A673 (cell line): ENCODE measurements at regions not wholly inside any gene's neighbourhood (a gene's known extent, or its start where the extent isn't known, plus 50 kb on each side); places are given as distances from the start of the nearest gene placed in this dataset.

Source experiments
- BruUV-seq: library from RNA; stranded (reverse); fragments of 400-500 nt; replicated peaks from 2 replicates; lab custom pipeline; 2021; lab: Mats Ljungman, UMichigan
- CTCF ChIA-PET: fragments of 300-600 bp; sonication (Branson Sonifier 250); formaldehyde crosslinking; loops from one replicate; lab custom pipeline; 2022; ENCODE audit warnings: antibody characterized with exemption; lab: Charles Lee
- POLR2A ChIA-PET: fragments of 300-600 bp; sonication (Branson Sonifier 250); formaldehyde crosslinking; loops from one replicate; lab custom pipeline; 2022; ENCODE audit warnings: antibody characterized with exemption; ENCODE audit not compliant: low non-redundant PET; lab: Charles Lee
- DNase-seq: peaks from one replicate; pipeline ENCODE4 v3.0.0-alpha.2; 2015; ENCODE audit warnings: low spot score
- H3K27ac ChIP-seq: fragments of 200-600 bp; sonication (generic); 2 replicates; pipeline ENCODE4 v1.5.1; 2016; ENCODE audit warnings: mixed run types, low read depth, mild to moderate bottlenecking, mixed read lengths, antibody characterized with exemption, low read length; ENCODE audit not compliant: poor library complexity, severe bottlenecking
- H3K27me3 ChIP-seq: fragments of 200-600 bp; sonication (generic); replicated peaks from 2 replicates; pipeline ENCODE4 v1.6.1; 2017; ENCODE audit warnings: mixed run types, low read depth, mild to moderate bottlenecking, mixed read lengths, antibody characterized with exemption, low read length; ENCODE audit not compliant: insufficient read depth, poor library complexity
- H3K36me3 ChIP-seq: fragments of 200-600 bp; sonication (generic); 2 replicates; pipeline ENCODE4 v1.6.1; 2016; ENCODE audit warnings: mixed run types, mild to moderate bottlenecking, mixed read lengths, antibody characterized with exemption, low read length; ENCODE audit not compliant: insufficient read depth, poor library complexity, severe bottlenecking
- H3K4me1 ChIP-seq: fragments of 200-600 bp; sonication (generic); 2 replicates; pipeline ENCODE4 v1.6.1; 2017; ENCODE audit warnings: mixed run types, mild to moderate bottlenecking, mixed read lengths, antibody characterized with exemption, low read length; ENCODE audit not compliant: insufficient read depth, poor library complexity, severe bottlenecking
- H3K4me3 ChIP-seq: fragments of 200-600 bp; sonication (generic); 2 replicates; pipeline ENCODE4 v1.5.1; 2016; ENCODE audit warnings: low read depth, mixed run types, mild to moderate bottlenecking, mixed read lengths, low read length; ENCODE audit not compliant: poor library complexity, severe bottlenecking
- H3K9me3 ChIP-seq: fragments of 200-600 bp; sonication (generic); 2 replicates; pipeline ENCODE4 v1.6.1; 2016; ENCODE audit warnings: mixed run types, low read depth, mild to moderate bottlenecking, mixed read lengths, antibody characterized with exemption, low read length; ENCODE audit not compliant: poor library complexity, severe bottlenecking
- CTCF ChIP-seq: fragments of 300-800, 200-600 bp; sonication (generic); conservative IDR thresholded peaks from 2 replicates; pipeline ENCODE4 v1.5.1; 2017; ENCODE audit warnings: low read depth, mild to moderate bottlenecking, antibody characterized with exemption, low read length, moderate library complexity, mixed read lengths
- EZH2 ChIP-seq: fragments of 200-600 bp; sonication (generic); IDR thresholded peaks from 2 replicates; pipeline ENCODE4 v1.6.1; 2017; ENCODE audit warnings: borderline replicate concordance, low read depth, mild to moderate bottlenecking, mixed read lengths, antibody characterized with exemption, low read length; ENCODE audit not compliant: poor library complexity, severe bottlenecking
- intact Hi-C: fragments of 100-400 bp; cut with micrococcal nuclease; formaldehyde crosslinking; loops from one replicate; pipeline ENCODE4 v1.10.0; 2022; ENCODE audit not compliant: unreplicated experiment

GRCh38 chr6:113491376-113491775 is 365.8 kb upstream of the MARCKS start:
- BruUV-seq, result no TSS peak
- intact Hi-C loops, result loop anchor here (10.0 kb wide), 1 partner anchor 707 kb away; no protein-coding TSS in a partner anchor
- POLR2A ChIA-PET, result no interaction called here
- DNase-seq, result no peak
- Histone ChIP-seq H3K36me3 (no peaks in the 10 kb centered on the region), H3K4me3 (no peak overlapping the region), H3K4me1 (peaks cover 18% of the 10 kb centered on the region), H3K27ac (no peak overlapping the region), H3K9me3 (no peaks in the 10 kb centered on the region), H3K27me3 (no peaks in the 10 kb centered on the region)
- CTCF ChIA-PET, result no interaction called here
- TF ChIP-seq EZH2 (no peak), CTCF (no peak)

DNA sequence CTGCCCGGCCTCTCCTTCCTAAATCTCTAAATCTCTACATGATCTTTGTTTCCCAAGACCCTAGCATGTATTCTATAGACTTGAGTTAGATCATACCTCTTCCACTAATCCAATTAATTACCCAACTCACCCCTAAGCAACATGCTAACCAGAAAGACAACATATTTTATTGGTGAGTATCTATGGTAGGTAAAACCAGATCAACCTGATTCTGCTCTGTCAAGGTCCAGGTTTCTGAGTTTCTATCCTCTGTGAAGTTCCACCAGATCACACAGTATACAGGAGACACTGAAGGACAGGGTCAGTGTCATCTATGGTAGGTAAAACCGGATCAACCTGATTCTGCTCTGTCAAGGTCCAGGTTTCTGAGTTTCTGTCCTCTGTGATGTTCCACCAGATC is 363.2 kb upstream of the MARCKS start:
- DNase-seq, result no peak

DNA sequence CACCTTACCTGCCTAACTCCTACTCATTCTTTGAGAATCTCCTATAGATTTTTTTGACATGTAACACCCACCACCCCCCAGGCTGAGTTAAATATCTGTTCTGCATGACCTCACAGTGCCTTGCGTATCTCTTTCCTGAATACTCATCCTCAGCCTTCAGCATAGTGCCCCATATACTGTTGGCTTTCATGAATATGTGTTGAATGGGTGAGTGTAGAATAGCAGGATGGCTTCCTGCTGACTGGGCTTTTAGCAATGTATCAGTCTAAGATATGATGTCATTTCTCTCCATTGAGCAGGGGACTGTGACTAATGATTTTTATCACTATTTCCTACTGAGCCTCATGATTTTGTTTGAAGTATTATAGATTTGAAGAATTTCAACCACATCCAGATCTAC is 361.6 kb upstream of the MARCKS start:
- H3K9me3 ChIP-seq, result no peaks in the 10 kb centered on the region

More for the DNA sequence above, 363.2 kb upstream of the MARCKS start:
- Histone ChIP-seq H3K36me3 (no peaks in the 10 kb centered on the region), H3K9me3 (no peaks in the 10 kb centered on the region), H3K4me1 (peaks cover 23% of the 10 kb centered on the region), H3K27me3 (no peaks in the 10 kb centered on the region), H3K27ac (no peak overlapping the region), H3K4me3 (no peak overlapping the region)
- TF ChIP-seq CTCF (no peak), EZH2 (no peak)
- ChIA-PET POLR2A (no interaction called here), CTCF (no interaction called here)
- intact Hi-C loops, result loop anchor here (2.0 to 10.0 kb wide), 2 partner anchors 363 to 709 kb away; partner anchors contain the start of gene MARCKS
- BruUV-seq, result no TSS peak

More for the DNA sequence above, 361.6 kb upstream of the MARCKS start:
- Histone ChIP-seq H3K27ac (peak overlapping the region; percentile 59), H3K36me3 (no peaks in the 10 kb centered on the region), H3K27me3 (no peaks in the 10 kb centered on the region), H3K4me1 (peaks cover 23% of the 10 kb centered on the region), H3K4me3 (no peak overlapping the region)
- intact Hi-C loops, result loop anchor here (2.0 to 10.0 kb wide), 2 partner anchors 361 to 711 kb away; partner anchors contain the start of gene MARCKS
- POLR2A ChIA-PET, result no interaction called here
- DNase-seq, result peak; percentile 93
- CTCF ChIA-PET, result no interaction called here
- BruUV-seq, result no TSS peak
- TF ChIP-seq EZH2 (no peak), CTCF (no peak)
